ENCODE measurements at regions not wholly inside any gene's neighbourhood (a gene's known extent, or its start where the extent isn't known, plus 50 kb on each side); places are given as distances from the start of the nearest gene placed in this dataset.
"Not testable (repeated sequence)": the region's sequence is repeated elsewhere in the genome, so short reads cannot be mapped to it uniquely, and the experiment has no call there.

- CTCF ChIA-PET = no interaction called here
- TF ChIP-seq SIN3A (IDR thresholded peaks at IDR 0.05; ENCODE audit: borderline replicate concordance, insufficient read depth, low read depth, low read length) = no peak
- TF ChIP-seq, protein P1, sequence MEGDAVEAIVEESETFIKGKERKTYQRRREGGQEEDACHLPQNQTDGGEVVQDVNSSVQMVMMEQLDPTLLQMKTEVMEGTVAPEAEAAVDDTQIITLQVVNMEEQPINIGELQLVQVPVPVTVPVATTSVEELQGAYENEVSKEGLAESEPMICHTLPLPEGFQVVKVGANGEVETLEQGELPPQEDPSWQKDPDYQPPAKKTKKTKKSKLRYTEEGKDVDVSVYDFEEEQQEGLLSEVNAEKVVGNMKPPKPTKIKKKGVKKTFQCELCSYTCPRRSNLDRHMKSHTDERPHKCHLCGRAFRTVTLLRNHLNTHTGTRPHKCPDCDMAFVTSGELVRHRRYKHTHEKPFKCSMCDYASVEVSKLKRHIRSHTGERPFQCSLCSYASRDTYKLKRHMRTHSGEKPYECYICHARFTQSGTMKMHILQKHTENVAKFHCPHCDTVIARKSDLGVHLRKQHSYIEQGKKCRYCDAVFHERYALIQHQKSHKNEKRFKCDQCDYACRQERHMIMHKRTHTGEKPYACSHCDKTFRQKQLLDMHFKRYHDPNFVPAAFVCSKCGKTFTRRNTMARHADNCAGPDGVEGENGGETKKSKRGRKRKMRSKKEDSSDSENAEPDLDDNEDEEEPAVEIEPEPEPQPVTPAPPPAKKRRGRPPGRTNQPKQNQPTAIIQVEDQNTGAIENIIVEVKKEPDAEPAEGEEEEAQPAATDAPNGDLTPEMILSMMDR (IDR thresholded peaks at IDR 0.05) = no peak
- TF ChIP-seq, protein P2, sequence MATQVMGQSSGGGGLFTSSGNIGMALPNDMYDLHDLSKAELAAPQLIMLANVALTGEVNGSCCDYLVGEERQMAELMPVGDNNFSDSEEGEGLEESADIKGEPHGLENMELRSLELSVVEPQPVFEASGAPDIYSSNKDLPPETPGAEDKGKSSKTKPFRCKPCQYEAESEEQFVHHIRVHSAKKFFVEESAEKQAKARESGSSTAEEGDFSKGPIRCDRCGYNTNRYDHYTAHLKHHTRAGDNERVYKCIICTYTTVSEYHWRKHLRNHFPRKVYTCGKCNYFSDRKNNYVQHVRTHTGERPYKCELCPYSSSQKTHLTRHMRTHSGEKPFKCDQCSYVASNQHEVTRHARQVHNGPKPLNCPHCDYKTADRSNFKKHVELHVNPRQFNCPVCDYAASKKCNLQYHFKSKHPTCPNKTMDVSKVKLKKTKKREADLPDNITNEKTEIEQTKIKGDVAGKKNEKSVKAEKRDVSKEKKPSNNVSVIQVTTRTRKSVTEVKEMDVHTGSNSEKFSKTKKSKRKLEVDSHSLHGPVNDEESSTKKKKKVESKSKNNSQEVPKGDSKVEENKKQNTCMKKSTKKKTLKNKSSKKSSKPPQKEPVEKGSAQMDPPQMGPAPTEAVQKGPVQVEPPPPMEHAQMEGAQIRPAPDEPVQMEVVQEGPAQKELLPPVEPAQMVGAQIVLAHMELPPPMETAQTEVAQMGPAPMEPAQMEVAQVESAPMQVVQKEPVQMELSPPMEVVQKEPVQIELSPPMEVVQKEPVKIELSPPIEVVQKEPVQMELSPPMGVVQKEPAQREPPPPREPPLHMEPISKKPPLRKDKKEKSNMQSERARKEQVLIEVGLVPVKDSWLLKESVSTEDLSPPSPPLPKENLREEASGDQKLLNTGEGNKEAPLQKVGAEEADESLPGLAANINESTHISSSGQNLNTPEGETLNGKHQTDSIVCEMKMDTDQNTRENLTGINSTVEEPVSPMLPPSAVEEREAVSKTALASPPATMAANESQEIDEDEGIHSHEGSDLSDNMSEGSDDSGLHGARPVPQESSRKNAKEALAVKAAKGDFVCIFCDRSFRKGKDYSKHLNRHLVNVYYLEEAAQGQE (IDR thresholded peaks at IDR 0.05; ENCODE audit: insufficient read depth in 1 of 2, low read depth in 2 of 2, low read length in 1 of 2) = no peak
- TF ChIP-seq POLR2AphosphoS5 (IDR thresholded peaks at IDR 0.05; ENCODE audit: low read depth, low read length) = no peak
- TF ChIP-seq TCF7L2 (IDR thresholded peaks at IDR 0.05; ENCODE audit: low read depth, low read length) = no peak
- no TSS peak for BruUV-seq (replicated peaks)
- ATAC-seq = no peak
- Histone ChIP-seq H3K4me1 (ENCODE audit: control insufficient read depth, insufficient read depth, low read length) (no peaks in the 10 kb centered on the region), H3K27me3 (ENCODE audit: control insufficient read depth, insufficient read depth, low read length) (0 out of 2 replicates have a peak, but pooled peaks cover 2% of the 10 kb centered on the region), H3K9me3 (ENCODE audit: control insufficient read depth, insufficient read depth, low read depth, low read length) (no peaks in the 10 kb centered on the region), H3K27ac (ENCODE audit: low read length) (no peak overlapping the region), H3K36me3 (ENCODE audit: control insufficient read depth, insufficient read depth, low read length) (no peaks in the 10 kb centered on the region), H3K4me3 (ENCODE audit: low read depth in 2 of 2, low read length in 2 of 2) (no peak overlapping the region)
- in situ Hi-C loops (cut with HindIII; ENCODE audit: low pct_unique_long_range_greater_than_20kb, low sequenced_read_pairs) = no loop called here
- intact Hi-C loops (cut with micrococcal nuclease; ENCODE audit: unreplicated experiment) = no loop called here
- DNase-seq (ENCODE audit: low read depth, low spot score) = no peak
- POLR2A ChIA-PET = no interaction called here
Observed at GRCh38 chr7:56199639-56200038, 83.4 kb upstream of the NUPR2 start.

DNA sequence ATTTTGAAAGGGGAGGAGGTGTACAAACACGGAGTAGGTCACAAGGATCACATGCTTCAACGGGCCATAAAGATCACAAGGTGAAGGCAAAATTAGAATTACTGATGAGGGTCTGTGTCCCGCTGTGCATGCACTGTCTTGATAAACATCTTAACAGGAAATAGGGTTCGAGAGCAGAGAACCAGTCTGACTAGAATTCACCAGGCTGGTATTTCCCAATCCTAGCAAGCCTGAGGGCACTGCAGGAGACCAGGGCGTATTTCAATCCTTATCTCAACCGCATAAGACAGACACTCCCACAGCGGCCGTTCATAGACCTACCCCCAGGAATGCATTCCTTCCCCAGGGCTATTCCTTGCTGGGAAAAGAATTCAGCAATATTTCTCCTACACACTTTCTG lies 80.0 kb upstream of the NUPR2 start:
- DNase-seq (ENCODE audit: low read depth, low spot score); intact Hi-C loops (cut with micrococcal nuclease; ENCODE audit: unreplicated experiment); CTCF ChIA-PET; ATAC-seq; H3K4me3 ChIP-seq (ENCODE audit: low read depth in 2 of 2, low read length in 2 of 2); H3K27ac ChIP-seq (ENCODE audit: low read length); H3K4me1 ChIP-seq (ENCODE audit: control insufficient read depth, insufficient read depth, low read length); H3K36me3 ChIP-seq (ENCODE audit: control insufficient read depth, insufficient read depth, low read length); in situ Hi-C loops (cut with HindIII; ENCODE audit: low pct_unique_long_range_greater_than_20kb, low sequenced_read_pairs); H3K9me3 ChIP-seq (ENCODE audit: control insufficient read depth, insufficient read depth, low read depth, low read length); BruUV-seq (replicated peaks); POLR2A ChIA-PET; H3K27me3 ChIP-seq (ENCODE audit: control insufficient read depth, insufficient read depth, low read length): not testable (repeated sequence)
- TF ChIP-seq TCF7L2 (IDR thresholded peaks at IDR 0.05; ENCODE audit: low read depth, low read length) = 0 out of 2 replicates have a peak, but pooled peaks have one; percentile 37

DNA sequence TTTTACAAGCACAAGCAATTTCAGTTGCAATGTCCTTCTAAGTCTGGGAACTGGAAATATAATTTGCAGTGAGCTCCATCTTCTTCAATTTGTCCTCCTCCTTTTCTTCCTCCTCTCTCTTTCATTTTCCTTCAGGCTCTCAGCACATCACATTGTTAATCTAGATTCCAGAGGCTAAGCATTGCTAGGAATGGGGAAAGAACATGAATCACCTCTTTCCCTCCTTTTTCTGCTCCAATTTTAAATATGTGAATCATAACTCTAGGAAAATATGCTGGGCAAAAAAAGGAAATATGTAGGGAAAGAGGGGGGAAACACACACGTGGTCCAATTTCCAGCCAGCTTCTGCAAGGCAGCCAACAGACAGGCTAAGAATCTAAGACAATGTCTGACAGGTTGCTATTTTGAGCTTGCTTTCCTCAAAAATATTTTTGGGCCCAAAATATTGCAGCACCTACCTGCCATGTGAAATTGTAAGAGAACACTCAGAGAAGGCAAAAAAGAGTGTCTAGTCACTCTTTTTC lies 72.7 kb upstream of the NUPR2 start:
- Histone ChIP-seq H3K27me3 (ENCODE audit: control insufficient read depth, insufficient read depth, low read length) (peaks cover 11% of the 10 kb centered on the region), H3K36me3 (ENCODE audit: control insufficient read depth, insufficient read depth, low read length) (no peaks in the 10 kb centered on the region), H3K9me3 (ENCODE audit: control insufficient read depth, insufficient read depth, low read depth, low read length) (no peaks in the 10 kb centered on the region), H3K4me3 (ENCODE audit: low read depth in 2 of 2, low read length in 2 of 2) (no peak overlapping the region), H3K27ac (ENCODE audit: low read length) (no peak overlapping the region), H3K4me1 (ENCODE audit: control insufficient read depth, insufficient read depth, low read length) (no peaks in the 10 kb centered on the region)
- ChIA-PET POLR2A (interaction anchor here (0.5 kb wide), 1 partner anchor 36 kb away, joined by 9 read pairs; no protein-coding TSS in a partner anchor), CTCF (no interaction called here)
- DNase-seq (ENCODE audit: low read depth, low spot score) (no peak), ATAC-seq (no peak)
- in situ Hi-C loops (cut with HindIII; ENCODE audit: low pct_unique_long_range_greater_than_20kb, low sequenced_read_pairs) (no loop called here), intact Hi-C loops (cut with micrococcal nuclease; ENCODE audit: unreplicated experiment) (no loop called here)
- BruUV-seq (replicated peaks) = no TSS peak
- TF ChIP-seq SIN3A (IDR thresholded peaks at IDR 0.05; ENCODE audit: borderline replicate concordance, insufficient read depth, low read depth, low read length) (no peak), TCF7L2 (IDR thresholded peaks at IDR 0.05; ENCODE audit: low read depth, low read length) (no peak), POLR2AphosphoS5 (IDR thresholded peaks at IDR 0.05; ENCODE audit: low read depth, low read length) (no peak)
- TF ChIP-seq, protein P1 (IDR thresholded peaks at IDR 0.05) = no peak
- TF ChIP-seq, protein P2 (IDR thresholded peaks at IDR 0.05; ENCODE audit: insufficient read depth in 1 of 2, low read depth in 2 of 2, low read length in 1 of 2) = no peak
